HL-60 (cell line): ENCODE measurements at regions not wholly inside any gene's neighbourhood (a gene's known extent, or its start where the extent isn't known, plus 50 kb on each side); places are given as distances from the start of the nearest gene placed in this dataset.
A peak's percentile ranks its signal among the peaks of the same experiment; 100 is the strongest.

Experiments
- DNase-seq, 2 experiments: peaks; one replicate each; pipeline ENCODE4 v3.0.0-alpha.2; 2010 to 2020; ENCODE audit warnings: low read depth in 1 of 2, low spot score in 1 of 2
- H3K27ac ChIP-seq: fragments of 250-450 bp; sonication (Bioruptor Pico); replicated peaks from 2 replicates; pipeline ENCODE4 v1.5.1; 2020; ENCODE audit warnings: mild to moderate bottlenecking, moderate library complexity
- H3K27me3 ChIP-seq: fragments of 250-450 bp; sonication (Bioruptor Pico); 2 replicates; pipeline ENCODE4 v1.5.1; 2021; ENCODE audit warnings: mild to moderate bottlenecking, moderate library complexity; ENCODE audit not compliant: insufficient read depth, poor library complexity, severe bottlenecking
- H3K4me3 ChIP-seq: replicated peaks from 2 replicates; pipeline ENCODE4 v1.5.1; 2011; ENCODE audit warnings: mild to moderate bottlenecking, control low read depth, low read length; ENCODE audit not compliant: insufficient read depth
- CTCF ChIP-seq: IDR thresholded peaks from one replicate; pipeline ENCODE4 v1.5.1; 2011; ENCODE audit warnings: low read length, control low read depth, inconsistent platforms; ENCODE audit not compliant: insufficient read depth
- GABPA ChIP-seq: IDR thresholded peaks from 2 replicates; pipeline ENCODE4 v1.6.1; 2012; ENCODE audit warnings: low read depth
- POLR2AphosphoS5 ChIP-seq: IDR thresholded peaks from 2 replicates; pipeline ENCODE4 v1.6.1; 2012; ENCODE audit warnings: low read depth
- REST ChIP-seq: IDR thresholded peaks from 2 replicates; pipeline ENCODE4 v1.6.1; 2012; ENCODE audit warnings: low read depth; ENCODE audit not compliant: insufficient replicate concordance
- SPI1 ChIP-seq: IDR thresholded peaks from 2 replicates; pipeline ENCODE4 v1.6.1; 2012; ENCODE audit warnings: low read depth, mild to moderate bottlenecking, borderline replicate concordance

GRCh38 chr11:15638386-15638787, 523.7 kb downstream of the INSC start:
- peak overlapping the region; percentile 70 for H3K27ac ChIP-seq
- TF ChIP-seq POLR2AphosphoS5 (peak; percentile 63), GABPA (no peak), REST (no peak)
- peak; percentile 65 to 81 for DNase-seq
- H3K27me3 ChIP-seq: no peaks in the 10 kb centered on the region
- H3K4me3 ChIP-seq: no peak overlapping the region

GRCh38 chr11:15640318-15640717, 525.6 kb downstream of the INSC start:
- no peak for DNase-seq
- TF ChIP-seq CTCF: no peak
- TF ChIP-seq SPI1: no peak
- TF ChIP-seq REST: no peak
- TF ChIP-seq GABPA: no peak
- no peak for TF ChIP-seq POLR2AphosphoS5
- no peaks in the 10 kb centered on the region for H3K27me3 ChIP-seq
- H3K27ac ChIP-seq: no peak overlapping the region
- no peak overlapping the region for H3K4me3 ChIP-seq

GRCh38 chr11:15641271-15642045, 526.7 kb downstream of the INSC start:
- DNase-seq: no peak
- Histone ChIP-seq H3K27me3 (no peaks in the 10 kb centered on the region), H3K27ac (no peak overlapping the region), H3K4me3 (no peak overlapping the region)
- TF ChIP-seq SPI1: no peak
- no peak for TF ChIP-seq GABPA
- no peak for TF ChIP-seq CTCF
- TF ChIP-seq REST: no peak
- no peak for TF ChIP-seq POLR2AphosphoS5
